Cardiac fibroblast (primary cell): ENCODE measurements at regions not wholly inside any gene's neighbourhood (a gene's known extent, or its start where the extent isn't known, plus 50 kb on each side); places are given as distances from the start of the nearest gene placed in this dataset.
"Not testable (repeated sequence)": the region's sequence is repeated elsewhere in the genome, so short reads cannot be mapped to it uniquely, and the experiment has no call there.

Experiments
- DNase-seq, 2 donors: peaks; one replicate each; pipeline versions ENCODE4 v3.0.0 to v3.0.0-alpha.2; 2010; ENCODE audit warnings: low read depth in 2 of 2
- H3K4me3 ChIP-seq, 2 donors: replicated peaks in 1 of 2; 1 replicate in 1 of 2; 2 replicates in 1 of 2; pipeline ENCODE4 v1.5.1; 2011; ENCODE audit warnings: low read depth in 2 of 2, low read length in 2 of 2, mild to moderate bottlenecking in 2 of 2, moderate library complexity in 1 of 2
- CTCF ChIP-seq: IDR thresholded peaks from one replicate; pipeline ENCODE4 v1.5.1; 2011; ENCODE audit warnings: low read depth, mild to moderate bottlenecking, low read length, inconsistent platforms

- no peak for DNase-seq
- H3K4me3 ChIP-seq = no peak overlapping the region
- TF ChIP-seq CTCF = no peak
Observed at GRCh38 chr2:136715146-136715545, 50.2 kb upstream of the THSD7B start.

- DNase-seq = no peak
- H3K4me3 ChIP-seq = no peak overlapping the region
- no peak for TF ChIP-seq CTCF
Observed at GRCh38 chr2:136714452-136714951, 50.8 kb upstream of the THSD7B start.

- TF ChIP-seq CTCF = no peak
- H3K4me3 ChIP-seq = no peak overlapping the region
- DNase-seq = no peak
Observed at GRCh38 chr2:136713739-136714138, 51.6 kb upstream of the THSD7B start.

GRCh38 chr2:136705336-136705735, 60.0 kb upstream of the THSD7B start:
- TF ChIP-seq CTCF = no peak
- DNase-seq = no peak
- no peak overlapping the region for H3K4me3 ChIP-seq

- no peak for DNase-seq
- TF ChIP-seq CTCF = no peak
- no peak overlapping the region for H3K4me3 ChIP-seq
Observed at GRCh38 chr2:136703214-136703613, 62.1 kb upstream of the THSD7B start.

GRCh38 chr2:136696438-136696837, 68.9 kb upstream of the THSD7B start:
- no peak for DNase-seq
- no peak overlapping the region for H3K4me3 ChIP-seq
- no peak for TF ChIP-seq CTCF

GRCh38 chr2:136693966-136694365, 71.4 kb upstream of the THSD7B start:
- no peak for TF ChIP-seq CTCF
- DNase-seq = no peak
- H3K4me3 ChIP-seq = no peak overlapping the region

- not testable (repeated sequence) for H3K4me3 ChIP-seq, DNase-seq
Observed at GRCh38 chr2:136680079-136680478, 85.3 kb upstream of the THSD7B start.
